HCT116 (cell line): ENCODE measurements at regions not wholly inside any gene's neighbourhood (a gene's known extent, or its start where the extent isn't known, plus 50 kb on each side); places are given as distances from the start of the nearest gene placed in this dataset.

Source experiments
- EZH2 ChIP-seq: fragments of 200-600 bp; sonication (generic); IDR thresholded peaks from 2 replicates; pipeline ENCODE4 v1.6.1; 2017; ENCODE audit warnings: antibody characterized with exemption, mixed run types
- JUND ChIP-seq: IDR thresholded peaks from 2 replicates; pipeline ENCODE4 v1.6.1; 2012
- POLR2A ChIP-seq: IDR thresholded peaks from 2 replicates; pipeline ENCODE4 v1.7.0; 2011; ENCODE audit warnings: borderline replicate concordance; ENCODE audit not compliant: insufficient read depth, insufficient read length; ENCODE audit errors: extremely low read depth
- RAD21 ChIP-seq: IDR thresholded peaks from 2 replicates; pipeline ENCODE4 v1.6.1; 2012; ENCODE audit warnings: low read depth, mild to moderate bottlenecking
- SIN3A ChIP-seq: IDR thresholded peaks from 2 replicates; pipeline ENCODE4 v1.6.1; 2012; ENCODE audit warnings: low read depth
- YY1 ChIP-seq: IDR thresholded peaks from 2 replicates; pipeline ENCODE4 v1.6.1; 2011; ENCODE audit warnings: low read length, low read depth, moderate library complexity, mild to moderate bottlenecking; ENCODE audit not compliant: insufficient replicate concordance; ENCODE audit errors: extremely low read depth
- TF ChIP-seq, protein P1 (sequence below): IDR thresholded peaks from 2 replicates; pipeline ENCODE4 v1.6.1; 2011; ENCODE audit warnings: mild to moderate bottlenecking, low read length, moderate library complexity; ENCODE audit not compliant: insufficient replicate concordance; ENCODE audit errors: extremely low read depth
- TF ChIP-seq, protein P2 (sequence below), 3 experiments: fragments of 200-600 bp in 1 of 3; sonication (generic) in 1 of 3; IDR thresholded peaks in 2 of 3; conservative IDR thresholded peaks in 1 of 3; 2 replicates each; pipeline ENCODE4 v1.5.1; 2012 to 2017; ENCODE audit warnings: low read depth in 2 of 3, low read length in 2 of 3, antibody characterized with exemption in 1 of 3, borderline replicate concordance in 1 of 3, control low read depth in 1 of 3, mild to moderate bottlenecking in 1 of 3, mixed read lengths in 1 of 3, mixed run types in 1 of 3, moderate library complexity in 1 of 3; ENCODE audit not compliant: insufficient read depth in 1 of 3

DNA sequence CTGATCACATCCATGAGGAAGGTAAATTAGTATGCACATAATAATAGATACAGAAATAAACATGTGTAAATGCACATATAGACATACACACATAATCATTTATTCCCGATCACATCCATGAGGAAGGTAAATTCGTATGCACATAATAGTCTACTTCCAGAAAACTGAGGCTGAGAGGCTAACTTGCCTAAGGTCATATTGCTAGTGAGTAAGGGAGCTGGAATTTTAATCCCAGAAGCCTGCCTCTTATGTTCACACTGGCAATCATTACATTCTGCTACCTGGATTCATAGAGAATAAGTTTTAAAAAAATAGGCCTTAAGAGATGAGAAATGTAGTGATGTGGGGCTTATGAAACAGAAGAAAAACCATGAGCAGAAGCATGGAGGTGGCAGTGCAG, 716.3 kb downstream of the BRINP1 start:
- TF ChIP-seq, protein P1, sequence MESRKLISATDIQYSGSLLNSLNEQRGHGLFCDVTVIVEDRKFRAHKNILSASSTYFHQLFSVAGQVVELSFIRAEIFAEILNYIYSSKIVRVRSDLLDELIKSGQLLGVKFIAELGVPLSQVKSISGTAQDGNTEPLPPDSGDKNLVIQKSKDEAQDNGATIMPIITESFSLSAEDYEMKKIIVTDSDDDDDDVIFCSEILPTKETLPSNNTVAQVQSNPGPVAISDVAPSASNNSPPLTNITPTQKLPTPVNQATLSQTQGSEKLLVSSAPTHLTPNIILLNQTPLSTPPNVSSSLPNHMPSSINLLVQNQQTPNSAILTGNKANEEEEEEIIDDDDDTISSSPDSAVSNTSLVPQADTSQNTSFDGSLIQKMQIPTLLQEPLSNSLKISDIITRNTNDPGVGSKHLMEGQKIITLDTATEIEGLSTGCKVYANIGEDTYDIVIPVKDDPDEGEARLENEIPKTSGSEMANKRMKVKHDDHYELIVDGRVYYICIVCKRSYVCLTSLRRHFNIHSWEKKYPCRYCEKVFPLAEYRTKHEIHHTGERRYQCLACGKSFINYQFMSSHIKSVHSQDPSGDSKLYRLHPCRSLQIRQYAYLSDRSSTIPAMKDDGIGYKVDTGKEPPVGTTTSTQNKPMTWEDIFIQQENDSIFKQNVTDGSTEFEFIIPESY, result no peak
- TF ChIP-seq EZH2 (no peak), POLR2A (no peak), RAD21 (no peak), JUND (no peak), SIN3A (no peak), YY1 (no peak)
- TF ChIP-seq, protein P2, sequence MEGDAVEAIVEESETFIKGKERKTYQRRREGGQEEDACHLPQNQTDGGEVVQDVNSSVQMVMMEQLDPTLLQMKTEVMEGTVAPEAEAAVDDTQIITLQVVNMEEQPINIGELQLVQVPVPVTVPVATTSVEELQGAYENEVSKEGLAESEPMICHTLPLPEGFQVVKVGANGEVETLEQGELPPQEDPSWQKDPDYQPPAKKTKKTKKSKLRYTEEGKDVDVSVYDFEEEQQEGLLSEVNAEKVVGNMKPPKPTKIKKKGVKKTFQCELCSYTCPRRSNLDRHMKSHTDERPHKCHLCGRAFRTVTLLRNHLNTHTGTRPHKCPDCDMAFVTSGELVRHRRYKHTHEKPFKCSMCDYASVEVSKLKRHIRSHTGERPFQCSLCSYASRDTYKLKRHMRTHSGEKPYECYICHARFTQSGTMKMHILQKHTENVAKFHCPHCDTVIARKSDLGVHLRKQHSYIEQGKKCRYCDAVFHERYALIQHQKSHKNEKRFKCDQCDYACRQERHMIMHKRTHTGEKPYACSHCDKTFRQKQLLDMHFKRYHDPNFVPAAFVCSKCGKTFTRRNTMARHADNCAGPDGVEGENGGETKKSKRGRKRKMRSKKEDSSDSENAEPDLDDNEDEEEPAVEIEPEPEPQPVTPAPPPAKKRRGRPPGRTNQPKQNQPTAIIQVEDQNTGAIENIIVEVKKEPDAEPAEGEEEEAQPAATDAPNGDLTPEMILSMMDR (IDR thresholded peaks at IDR 0.05 in 2 of 3, conservative IDR thresholded peaks at IDR 0.05 in 1 of 3; ENCODE audit: borderline replicate concordance in 1 of 3, insufficient read depth in 1 of 3, low read depth in 2 of 3, low read length in 2 of 3), result no peak
